ENCODE measurements at regions not wholly inside any gene's neighbourhood (a gene's known extent, or its start where the extent isn't known, plus 50 kb on each side); places are given as distances from the start of the nearest gene placed in this dataset.

DNA sequence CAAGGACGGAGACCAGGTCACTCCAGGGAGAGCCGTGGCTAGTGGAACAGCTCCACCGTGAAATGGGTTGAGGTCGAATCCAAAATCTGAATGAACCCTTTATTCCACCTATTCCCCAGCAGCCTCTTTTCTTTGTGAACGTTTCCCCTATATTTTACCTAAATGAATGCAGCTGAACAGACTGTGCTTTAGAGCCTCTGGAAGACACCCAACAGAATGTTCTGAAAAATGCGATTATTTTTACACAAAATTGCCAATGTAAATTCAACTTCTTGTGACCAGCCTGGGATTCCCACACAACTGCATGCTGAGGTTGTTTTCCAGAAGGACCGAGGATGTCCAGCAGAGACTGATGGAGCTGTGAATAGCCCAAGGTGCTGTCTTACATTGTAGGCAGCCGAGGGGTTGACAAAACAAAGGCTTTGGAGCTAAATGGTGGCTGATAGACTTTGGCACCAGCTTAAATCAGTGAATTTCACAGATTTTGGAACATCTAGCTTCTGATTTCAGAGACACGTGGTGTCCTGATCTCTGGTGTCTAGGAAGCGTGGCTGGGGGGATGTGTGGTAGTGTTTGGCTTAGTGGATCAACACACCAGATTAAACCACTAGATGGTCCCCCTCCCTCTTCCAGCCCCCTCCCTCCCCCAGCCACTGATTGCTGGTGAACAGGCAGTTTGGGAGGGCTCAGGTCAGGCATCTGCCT lies 150.4 kb downstream of the ZNF664 start:
- ChIA-PET CTCF (no interaction called here), POLR2A (no interaction called here)
- no peaks in the 10 kb centered on the region for H3K4me1 Mint-ChIP-seq

DNA sequence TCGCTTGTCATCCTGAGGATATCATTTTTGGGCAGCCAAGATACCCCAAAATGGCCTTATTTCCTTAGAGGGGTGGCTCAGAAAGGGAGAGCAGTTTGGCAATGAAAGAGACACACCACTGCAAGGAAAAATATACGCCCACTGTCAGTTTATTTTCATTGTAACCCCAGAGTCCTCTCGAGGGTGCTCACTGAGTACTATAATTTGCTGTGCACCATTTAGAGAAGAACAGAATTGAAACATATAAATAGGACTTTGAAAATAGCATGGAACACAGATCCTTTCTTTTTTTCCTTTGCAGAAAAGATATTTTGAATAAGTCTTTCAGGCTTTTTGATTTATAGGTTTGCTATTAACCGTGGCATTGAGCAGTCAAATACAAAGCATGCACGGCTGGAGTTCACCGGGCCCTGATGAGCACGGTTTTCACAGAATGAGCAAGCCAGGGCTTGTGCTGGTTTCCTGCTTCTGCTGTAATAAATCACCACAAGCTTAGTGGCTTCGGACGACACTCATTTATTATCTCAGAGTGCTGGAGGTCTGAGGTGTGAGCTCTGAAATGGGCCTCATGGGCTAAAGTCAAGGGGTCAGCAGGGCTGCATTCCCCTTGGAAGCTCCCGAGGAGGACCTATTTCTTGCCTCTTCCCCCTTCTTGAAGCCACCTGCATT lies 152.3 kb downstream of the ZNF664 start:
- DNase-seq, result no peak
- H3K27me3 ChIP-seq (replicated peaks in 1 of 2; ENCODE audit: control insufficient read depth in 2 of 2, extremely low read depth in 1 of 2, insufficient read depth in 2 of 2, low read length in 1 of 2), result peaks cover 0 to 23% of the 10 kb centered on the region in 2 experiments
- ChIA-PET CTCF (no interaction called here), POLR2A (interaction anchor here in 1 of 2 donors (0.6 kb wide), 1 partner anchor 54 kb away, joined by 7 read pairs; no protein-coding TSS in a partner anchor)
- H3K36me3 ChIP-seq (ENCODE audit: control insufficient read depth in 2 of 2, extremely low read depth in 1 of 2, insufficient read depth in 1 of 2, low read length in 1 of 2), result no peaks in the 10 kb centered on the region
- no peak overlapping the region for H3K27ac ChIP-seq (ENCODE audit: low read length)
- Mint-ChIP-seq H3K4me1 (no peaks in the 10 kb centered on the region), H3K27me3 (peaks cover 5 to 10% of the 10 kb centered on the region in 2 donors), H3K9me3 (no peaks in the 10 kb centered on the region), H3K27ac (no peak overlapping the region), H3K36me3 (no peaks in the 10 kb centered on the region), H3K4me3 (no peak overlapping the region)
- no peaks in the 10 kb centered on the region for H3K9me3 ChIP-seq
- no peak for ATAC-seq (replicated peaks in 1 of 4)
- WGBS (ENCODE audit: insufficient coverage), result 30% methylated on average over 5 of the region's 10 CpGs
- no peaks in the 10 kb centered on the region for H3K4me1 ChIP-seq (ENCODE audit: control insufficient read depth in 1 of 2, extremely low read depth in 1 of 2, insufficient read depth in 2 of 2, low read length in 2 of 2)
- H3K4me3 ChIP-seq (ENCODE audit: control insufficient read depth in 1 of 2, extremely low read depth in 1 of 2, low read length in 1 of 2), result no peak overlapping the region

More for the DNA sequence above, 150.4 kb downstream of the ZNF664 start:
- Histone ChIP-seq H3K4me1 (ENCODE audit: control insufficient read depth in 1 of 2, extremely low read depth in 1 of 2, insufficient read depth in 2 of 2, low read length in 2 of 2) (no peaks in the 10 kb centered on the region), H3K4me3 (ENCODE audit: control insufficient read depth in 1 of 2, extremely low read depth in 1 of 2, low read length in 1 of 2) (no peak overlapping the region), H3K27ac (ENCODE audit: low read length) (no peak overlapping the region), H3K9me3 (no peaks in the 10 kb centered on the region), H3K36me3 (ENCODE audit: control insufficient read depth in 2 of 2, extremely low read depth in 1 of 2, insufficient read depth in 1 of 2, low read length in 1 of 2) (no peaks in the 10 kb centered on the region), H3K27me3 (replicated peaks in 1 of 2; ENCODE audit: control insufficient read depth in 2 of 2, extremely low read depth in 1 of 2, insufficient read depth in 2 of 2, low read length in 1 of 2) (peaks cover 0 to 29% of the 10 kb centered on the region in 2 experiments)
- Mint-ChIP-seq H3K27ac (no peak overlapping the region), H3K27me3 (peaks cover 5 to 12% of the 10 kb centered on the region in 2 donors), H3K4me3 (no peak overlapping the region), H3K36me3 (no peaks in the 10 kb centered on the region), H3K9me3 (no peaks in the 10 kb centered on the region)
- DNase-seq (no peak), ATAC-seq (replicated peaks in 1 of 4) (no peak)
- 83% methylated on average over 7 of the region's 10 CpGs for WGBS (ENCODE audit: insufficient coverage)

GRCh38 chr12:124126950-124127655 lies 154.1 kb downstream of the ZNF664 start:
- H3K4me3 Mint-ChIP-seq, result no peak overlapping the region
- Histone ChIP-seq H3K27me3 (replicated peaks in 1 of 2; ENCODE audit: control insufficient read depth in 2 of 2, extremely low read depth in 1 of 2, insufficient read depth in 2 of 2, low read length in 1 of 2) (peaks cover 0 to 28% of the 10 kb centered on the region in 2 experiments), H3K36me3 (ENCODE audit: control insufficient read depth in 2 of 2, extremely low read depth in 1 of 2, insufficient read depth in 1 of 2, low read length in 1 of 2) (no peaks in the 10 kb centered on the region), H3K9me3 (no peaks in the 10 kb centered on the region), H3K4me3 (ENCODE audit: control insufficient read depth in 1 of 2, extremely low read depth in 1 of 2, low read length in 1 of 2) (no peak overlapping the region), H3K27ac (ENCODE audit: low read length) (no peak overlapping the region), H3K4me1 (ENCODE audit: control insufficient read depth in 1 of 2, extremely low read depth in 1 of 2, insufficient read depth in 2 of 2, low read length in 2 of 2) (no peaks in the 10 kb centered on the region)
- H3K27ac Mint-ChIP-seq, result no peak overlapping the region
- WGBS (ENCODE audit: insufficient coverage), result 72% methylated on average over 6 of the region's 15 CpGs
- H3K36me3 Mint-ChIP-seq, result no peaks in the 10 kb centered on the region
- peaks cover 4 to 12% of the 10 kb centered on the region in 2 donors for H3K27me3 Mint-ChIP-seq
- ChIA-PET POLR2A (no interaction called here), CTCF (interaction anchor here in 1 of 2 donors (0.7 kb wide), 1 partner anchor 651 kb away, joined by 3 read pairs; no protein-coding TSS in a partner anchor)
- no peaks in the 10 kb centered on the region for H3K4me1 Mint-ChIP-seq
- no peaks in the 10 kb centered on the region for H3K9me3 Mint-ChIP-seq
- ATAC-seq (replicated peaks in 1 of 4), result no peak
- no peak for DNase-seq

GRCh38 chr12:124129132-124129531 lies 156.1 kb downstream of the ZNF664 start:
- no peaks in the 10 kb centered on the region for H3K36me3 ChIP-seq (ENCODE audit: control insufficient read depth in 2 of 2, extremely low read depth in 1 of 2, insufficient read depth in 1 of 2, low read length in 1 of 2)
- no peaks in the 10 kb centered on the region for H3K9me3 ChIP-seq
- Mint-ChIP-seq H3K4me1 (no peaks in the 10 kb centered on the region), H3K4me3 (no peak overlapping the region), H3K27me3 (peaks cover 0 to 10% of the 10 kb centered on the region in 2 donors), H3K36me3 (no peaks in the 10 kb centered on the region), H3K9me3 (no peaks in the 10 kb centered on the region), H3K27ac (no peak overlapping the region)
- DNase-seq (no peak), ATAC-seq (replicated peaks in 1 of 4) (no peak)
- POLR2A ChIA-PET, result no interaction called here
- no peaks in the 10 kb centered on the region for H3K4me1 ChIP-seq (ENCODE audit: control insufficient read depth in 1 of 2, extremely low read depth in 1 of 2, insufficient read depth in 2 of 2, low read length in 2 of 2)
- peaks cover 0 to 25% of the 10 kb centered on the region in 2 experiments for H3K27me3 ChIP-seq (replicated peaks in 1 of 2; ENCODE audit: control insufficient read depth in 2 of 2, extremely low read depth in 1 of 2, insufficient read depth in 2 of 2, low read length in 1 of 2)
- no peak overlapping the region for H3K4me3 ChIP-seq (ENCODE audit: control insufficient read depth in 1 of 2, extremely low read depth in 1 of 2, low read length in 1 of 2)
- CTCF ChIA-PET, result no interaction called here
- no peak overlapping the region for H3K27ac ChIP-seq (ENCODE audit: low read length)
- no CpG with 5 or more reads among the region's 9 CpGs for WGBS (ENCODE audit: insufficient coverage)

- no peak overlapping the region for H3K4me3 Mint-ChIP-seq
- 96% methylated on average over 8 of the region's 9 CpGs for WGBS (ENCODE audit: insufficient coverage)
- peaks cover 0 to 15% of the 10 kb centered on the region in 2 experiments for H3K27me3 ChIP-seq (replicated peaks in 1 of 2; ENCODE audit: control insufficient read depth in 2 of 2, extremely low read depth in 1 of 2, insufficient read depth in 2 of 2, low read length in 1 of 2)
- no peaks in the 10 kb centered on the region for H3K9me3 ChIP-seq
- POLR2A ChIA-PET, result no interaction called here
- H3K27ac Mint-ChIP-seq, result no peak overlapping the region
- no peaks in the 10 kb centered on the region for H3K4me1 Mint-ChIP-seq
- peaks cover 4 to 12% of the 10 kb centered on the region in 2 donors for H3K27me3 Mint-ChIP-seq
- no peak overlapping the region for H3K27ac ChIP-seq (ENCODE audit: low read length)
- no peak for ATAC-seq (replicated peaks in 1 of 4)
- H3K4me1 ChIP-seq (ENCODE audit: control insufficient read depth in 1 of 2, extremely low read depth in 1 of 2, insufficient read depth in 2 of 2, low read length in 2 of 2), result no peaks in the 10 kb centered on the region
- DNase-seq, result no peak
- no peak overlapping the region for H3K4me3 ChIP-seq (ENCODE audit: control insufficient read depth in 1 of 2, extremely low read depth in 1 of 2, low read length in 1 of 2)
- H3K36me3 Mint-ChIP-seq, result no peaks in the 10 kb centered on the region
- H3K9me3 Mint-ChIP-seq, result no peaks in the 10 kb centered on the region
- no peaks in the 10 kb centered on the region for H3K36me3 ChIP-seq (ENCODE audit: control insufficient read depth in 2 of 2, extremely low read depth in 1 of 2, insufficient read depth in 1 of 2, low read length in 1 of 2)
- CTCF ChIA-PET, result interaction anchor here in 1 of 2 donors (0.7 kb wide), 1 partner anchor 769 kb away, joined by 7 read pairs; no protein-coding TSS in a partner anchor
Measured at GRCh38 chr12:124130691-124131591, 157.9 kb downstream of the ZNF664 start.

GRCh38 chr12:124131659-124132058 lies 158.6 kb downstream of the ZNF664 start:
- Histone ChIP-seq H3K4me3 (ENCODE audit: control insufficient read depth in 1 of 2, extremely low read depth in 1 of 2, low read length in 1 of 2) (no peak overlapping the region), H3K9me3 (no peaks in the 10 kb centered on the region), H3K4me1 (ENCODE audit: control insufficient read depth in 1 of 2, extremely low read depth in 1 of 2, insufficient read depth in 2 of 2, low read length in 2 of 2) (no peaks in the 10 kb centered on the region), H3K27ac (ENCODE audit: low read length) (no peak overlapping the region), H3K36me3 (ENCODE audit: control insufficient read depth in 2 of 2, extremely low read depth in 1 of 2, insufficient read depth in 1 of 2, low read length in 1 of 2) (no peaks in the 10 kb centered on the region), H3K27me3 (replicated peaks in 1 of 2; ENCODE audit: control insufficient read depth in 2 of 2, extremely low read depth in 1 of 2, insufficient read depth in 2 of 2, low read length in 1 of 2) (peaks cover 0 to 13% of the 10 kb centered on the region in 2 experiments)
- Mint-ChIP-seq H3K4me1 (no peaks in the 10 kb centered on the region), H3K36me3 (peaks cover under 1% of the 10 kb centered on the region), H3K4me3 (no peak overlapping the region), H3K27me3 (peaks cover 4 to 12% of the 10 kb centered on the region in 2 donors), H3K27ac (no peak overlapping the region), H3K9me3 (peaks cover 0 to under 1% (median under 1%) of the 10 kb centered on the region in 3 donors)
- no peak for DNase-seq
- ChIA-PET POLR2A (no interaction called here), CTCF (no interaction called here)
- 97% methylated on average over 3 of the region's 5 CpGs for WGBS (ENCODE audit: insufficient coverage)
- ATAC-seq (replicated peaks in 1 of 4), result no peak

All from T-cell (primary cell).